ENCODE measurements at regions not wholly inside any gene's neighbourhood (a gene's known extent, or its start where the extent isn't known, plus 50 kb on each side); places are given as distances from the start of the nearest gene placed in this dataset.

GRCh38 chr4:177826973-177827372 lies 384.7 kb upstream of the AGA start:
- TF ChIP-seq, protein P1, sequence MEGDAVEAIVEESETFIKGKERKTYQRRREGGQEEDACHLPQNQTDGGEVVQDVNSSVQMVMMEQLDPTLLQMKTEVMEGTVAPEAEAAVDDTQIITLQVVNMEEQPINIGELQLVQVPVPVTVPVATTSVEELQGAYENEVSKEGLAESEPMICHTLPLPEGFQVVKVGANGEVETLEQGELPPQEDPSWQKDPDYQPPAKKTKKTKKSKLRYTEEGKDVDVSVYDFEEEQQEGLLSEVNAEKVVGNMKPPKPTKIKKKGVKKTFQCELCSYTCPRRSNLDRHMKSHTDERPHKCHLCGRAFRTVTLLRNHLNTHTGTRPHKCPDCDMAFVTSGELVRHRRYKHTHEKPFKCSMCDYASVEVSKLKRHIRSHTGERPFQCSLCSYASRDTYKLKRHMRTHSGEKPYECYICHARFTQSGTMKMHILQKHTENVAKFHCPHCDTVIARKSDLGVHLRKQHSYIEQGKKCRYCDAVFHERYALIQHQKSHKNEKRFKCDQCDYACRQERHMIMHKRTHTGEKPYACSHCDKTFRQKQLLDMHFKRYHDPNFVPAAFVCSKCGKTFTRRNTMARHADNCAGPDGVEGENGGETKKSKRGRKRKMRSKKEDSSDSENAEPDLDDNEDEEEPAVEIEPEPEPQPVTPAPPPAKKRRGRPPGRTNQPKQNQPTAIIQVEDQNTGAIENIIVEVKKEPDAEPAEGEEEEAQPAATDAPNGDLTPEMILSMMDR (IDR thresholded peaks at IDR 0.05 in 8 of 11, conservative IDR thresholded peaks at IDR 0.05 in 3 of 11), result no peak
- TF ChIP-seq POLR2A (IDR thresholded peaks at IDR 0.05) (no peak), POLR2AphosphoS5 (IDR thresholded peaks at IDR 0.05) (no peak)
